ENCODE measurements at regions not wholly inside any gene's neighbourhood (a gene's known extent, or its start where the extent isn't known, plus 50 kb on each side); places are given as distances from the start of the nearest gene placed in this dataset.

DNA sequence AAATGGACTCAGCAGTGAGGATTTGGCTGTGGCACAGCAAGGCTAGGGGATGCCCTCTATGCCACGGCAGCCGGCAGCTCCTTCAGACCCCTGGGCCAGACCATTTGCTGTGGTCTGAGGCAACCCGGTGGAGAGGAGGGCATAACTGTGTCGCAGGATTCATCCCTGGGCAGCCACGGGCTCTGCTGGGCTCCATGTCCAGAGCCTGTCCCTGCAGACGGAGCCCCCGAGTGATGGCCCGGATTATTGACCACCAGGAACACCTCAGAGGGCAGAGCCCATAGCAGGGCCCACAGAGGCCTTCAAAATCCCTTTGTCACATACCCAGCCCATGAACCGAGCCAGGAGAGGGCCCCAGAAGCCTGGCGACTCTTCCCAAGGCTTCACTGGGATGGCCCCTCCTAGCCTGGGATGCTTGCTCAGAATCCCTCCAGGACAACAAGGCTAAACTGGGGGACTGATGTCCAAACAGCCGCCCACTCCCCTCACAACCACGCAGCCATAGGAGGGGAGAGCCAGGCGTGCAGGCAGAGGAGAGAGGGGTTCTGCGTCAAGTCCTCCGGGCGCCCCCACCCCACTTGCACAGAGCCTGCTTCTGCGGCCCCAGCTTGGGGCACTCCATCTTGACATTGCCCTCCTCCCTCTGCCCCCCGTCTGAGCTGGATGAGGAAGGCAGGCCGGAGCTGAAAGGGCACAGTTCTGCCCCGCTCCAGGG lies 68.2 kb upstream of the AFDN start:
- ATAC-seq (ENCODE audit: low FRiP score) (no peak), DNase-seq (ENCODE audit: low spot score) (no peak)
- TF ChIP-seq, protein P1, sequence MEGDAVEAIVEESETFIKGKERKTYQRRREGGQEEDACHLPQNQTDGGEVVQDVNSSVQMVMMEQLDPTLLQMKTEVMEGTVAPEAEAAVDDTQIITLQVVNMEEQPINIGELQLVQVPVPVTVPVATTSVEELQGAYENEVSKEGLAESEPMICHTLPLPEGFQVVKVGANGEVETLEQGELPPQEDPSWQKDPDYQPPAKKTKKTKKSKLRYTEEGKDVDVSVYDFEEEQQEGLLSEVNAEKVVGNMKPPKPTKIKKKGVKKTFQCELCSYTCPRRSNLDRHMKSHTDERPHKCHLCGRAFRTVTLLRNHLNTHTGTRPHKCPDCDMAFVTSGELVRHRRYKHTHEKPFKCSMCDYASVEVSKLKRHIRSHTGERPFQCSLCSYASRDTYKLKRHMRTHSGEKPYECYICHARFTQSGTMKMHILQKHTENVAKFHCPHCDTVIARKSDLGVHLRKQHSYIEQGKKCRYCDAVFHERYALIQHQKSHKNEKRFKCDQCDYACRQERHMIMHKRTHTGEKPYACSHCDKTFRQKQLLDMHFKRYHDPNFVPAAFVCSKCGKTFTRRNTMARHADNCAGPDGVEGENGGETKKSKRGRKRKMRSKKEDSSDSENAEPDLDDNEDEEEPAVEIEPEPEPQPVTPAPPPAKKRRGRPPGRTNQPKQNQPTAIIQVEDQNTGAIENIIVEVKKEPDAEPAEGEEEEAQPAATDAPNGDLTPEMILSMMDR (IDR thresholded peaks at IDR 0.05) = no peak

DNA sequence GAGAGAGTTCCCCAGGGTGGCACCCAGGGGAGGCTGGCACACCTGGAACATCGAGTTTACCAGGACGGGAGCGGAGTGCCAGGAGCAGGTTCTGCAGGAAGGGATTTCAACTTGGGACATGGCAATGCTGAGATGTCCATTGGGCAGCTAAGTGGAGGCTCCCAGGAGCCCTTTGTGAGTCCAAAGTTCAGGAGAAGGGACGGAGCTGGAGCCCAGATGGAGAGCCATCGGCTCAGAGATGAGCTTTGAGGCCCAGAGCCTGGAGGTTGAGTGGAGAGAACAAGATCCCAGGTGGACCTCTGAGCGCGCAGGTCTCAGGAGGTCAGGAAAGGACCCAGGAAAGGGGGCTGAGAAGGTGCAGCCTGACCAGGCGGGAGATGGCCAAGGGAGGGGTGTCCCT lies 67.5 kb upstream of the AFDN start:
- TF ChIP-seq, protein P1 (IDR thresholded peaks at IDR 0.05) = no peak
- ATAC-seq (ENCODE audit: low FRiP score) = no peak
- no peak for DNase-seq (ENCODE audit: low spot score)

DNA sequence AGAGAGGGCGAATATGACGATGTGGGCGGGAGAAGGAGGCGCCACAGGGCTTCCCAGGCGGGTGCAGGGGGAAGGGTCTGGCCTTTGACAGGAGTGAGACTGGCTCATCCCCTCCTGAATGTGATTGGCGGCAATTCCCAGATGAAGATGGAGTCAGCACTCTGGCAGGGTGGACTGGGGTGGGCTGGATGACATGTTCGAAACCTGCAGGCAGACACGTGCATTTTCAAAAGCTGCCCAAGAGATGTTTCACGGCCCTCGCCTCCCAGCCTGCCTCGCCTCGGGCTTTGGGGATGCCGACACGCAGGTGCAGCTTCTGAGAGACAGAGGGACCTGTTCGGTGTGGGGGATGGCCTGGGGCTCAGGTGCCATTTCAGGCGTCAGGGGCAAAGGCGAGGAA lies 66.8 kb upstream of the AFDN start:
- ATAC-seq (ENCODE audit: low FRiP score) (no peak), DNase-seq (ENCODE audit: low spot score) (no peak)
- TF ChIP-seq, protein P1 (IDR thresholded peaks at IDR 0.05) = no peak

DNA sequence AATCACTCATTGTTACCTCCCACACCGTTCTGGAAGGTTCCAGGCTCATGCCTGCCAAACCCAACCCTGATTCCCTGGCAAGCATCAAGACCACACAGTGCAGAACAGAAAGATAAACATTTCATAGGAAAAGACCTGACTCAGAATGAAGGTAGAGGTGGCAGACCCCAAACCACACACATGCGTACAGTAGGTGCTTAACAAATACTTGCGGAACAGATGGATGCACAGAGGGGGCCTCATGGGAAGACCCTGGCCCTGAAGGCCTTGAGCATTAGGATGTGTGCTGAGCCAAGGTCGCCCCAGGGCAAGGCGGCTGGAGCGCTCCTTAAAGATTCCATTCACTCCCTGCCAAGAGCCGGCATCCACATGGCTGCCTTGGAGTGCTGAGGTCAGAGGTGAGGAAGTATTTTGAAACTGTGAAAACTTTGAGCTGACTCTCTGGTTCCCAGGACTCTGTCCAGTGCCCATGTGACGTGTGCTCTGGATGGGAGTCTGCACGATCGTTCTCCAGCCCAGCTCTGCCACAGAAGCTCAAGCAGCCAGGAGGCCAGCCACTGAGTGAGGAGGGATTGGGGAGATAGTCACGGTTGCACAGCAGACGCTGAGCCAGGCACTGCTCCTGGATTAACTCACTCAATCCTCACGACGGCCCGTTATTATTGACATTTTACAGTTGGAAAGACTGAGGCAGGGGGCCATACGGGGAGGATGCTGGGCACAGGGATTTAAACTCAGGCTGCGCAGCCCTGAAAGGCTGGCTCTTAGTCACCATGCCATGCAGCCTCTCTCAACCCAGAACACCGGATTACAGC lies 65.5 kb upstream of the AFDN start:
- no peak for DNase-seq (ENCODE audit: low spot score)
- TF ChIP-seq, protein P1 (IDR thresholded peaks at IDR 0.05) = no peak
- peak; percentile 85 for ATAC-seq (ENCODE audit: low FRiP score)

DNA sequence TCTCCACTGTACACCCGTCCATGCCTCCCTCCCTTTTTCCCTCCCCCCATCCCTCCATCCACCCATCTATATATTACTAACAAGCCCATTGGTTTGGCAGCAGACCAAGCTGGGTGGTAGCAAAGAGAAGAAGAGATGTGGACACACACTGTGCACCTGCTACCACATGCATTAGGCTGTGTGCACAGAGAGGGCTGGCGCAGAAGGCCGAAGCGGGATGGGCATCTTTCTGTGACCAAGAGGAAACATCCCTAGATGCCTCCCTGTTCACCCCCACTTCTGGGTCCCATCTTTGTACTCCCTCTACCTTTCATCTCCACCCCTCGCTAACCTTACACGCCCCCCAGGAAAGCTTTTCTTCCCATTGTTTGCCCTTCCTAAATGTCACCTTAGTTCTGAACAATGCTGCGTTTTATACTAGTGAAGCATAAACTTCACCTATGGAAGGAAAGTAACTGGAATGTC lies 64.9 kb upstream of the AFDN start:
- no peak for DNase-seq (ENCODE audit: low spot score)
- no peak for ATAC-seq (ENCODE audit: low FRiP score)
- TF ChIP-seq, protein P1 (IDR thresholded peaks at IDR 0.05) = no peak

DNA sequence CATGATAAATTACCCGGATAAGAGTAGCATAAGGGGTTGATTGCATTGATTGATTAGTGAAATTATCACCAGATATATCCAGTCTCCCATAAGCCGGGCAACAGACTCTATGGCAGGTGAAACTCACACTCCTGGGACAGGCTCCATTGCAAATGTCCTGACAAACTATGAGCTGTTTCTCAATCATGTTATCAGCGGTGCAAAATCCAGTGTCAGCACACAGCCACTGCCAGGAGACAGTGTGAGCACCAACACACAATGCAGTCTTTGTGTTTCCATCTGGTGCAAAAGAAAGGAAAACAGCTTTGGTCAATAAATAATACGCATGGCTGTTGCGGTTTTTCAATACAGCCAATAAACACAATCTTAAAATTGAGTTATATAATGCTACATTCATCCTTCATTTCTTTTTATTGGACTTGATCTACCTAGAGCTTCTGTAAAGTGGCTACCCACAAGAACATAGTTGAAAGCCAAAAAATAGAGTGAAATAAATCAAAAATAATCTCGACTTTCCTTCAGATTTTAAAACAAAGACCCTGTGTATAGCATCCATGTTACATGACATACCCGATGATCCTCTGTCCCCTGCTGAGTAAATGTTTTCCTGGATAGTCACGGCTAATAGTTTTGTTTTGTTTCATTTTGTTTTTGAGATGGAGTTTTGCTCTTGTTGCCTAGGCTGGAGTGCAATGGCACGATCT lies 64.3 kb upstream of the AFDN start:
- ATAC-seq (ENCODE audit: low FRiP score) = no peak
- TF ChIP-seq, protein P1 (IDR thresholded peaks at IDR 0.05) = no peak
- no peak for DNase-seq (ENCODE audit: low spot score)
